PC-3 (cell line): ENCODE measurements at regions not wholly inside any gene's neighbourhood (a gene's known extent, or its start where the extent isn't known, plus 50 kb on each side); places are given as distances from the start of the nearest gene placed in this dataset.

Experiments
- ATAC-seq: fragments of 200-7000 bp; cut with Tn5 transposase; 2 replicates; pipeline ENCODE4 v1.9.1; 2020; ENCODE audit warnings: mild to moderate bottlenecking, moderate library complexity
- BruUV-seq: library from RNA; stranded (reverse); fragments of 400-500 nt; replicated peaks from 2 replicates; lab custom pipeline; 2021; lab: Mats Ljungman, UMichigan
- CTCF ChIA-PET: fragments of 300-600 bp; sonication (Branson Sonifier 250); formaldehyde crosslinking; loops from one replicate; lab custom pipeline; 2022; ENCODE audit warnings: antibody characterized with exemption; lab: Charles Lee
- POLR2A ChIA-PET: fragments of 300-600 bp; sonication (Branson Sonifier 250); formaldehyde crosslinking; loops from one replicate; lab custom pipeline; 2022; ENCODE audit warnings: antibody characterized with exemption; ENCODE audit not compliant: unreplicated experiment; lab: Charles Lee
- DNase-seq: peaks from one replicate; pipeline ENCODE4 v3.0.0-alpha.2; 2015
- H2AFZ ChIP-seq: fragments of 300-600 bp; sonication (generic); 2 replicates; pipeline ENCODE4 v1.6.0; 2016; ENCODE audit warnings: antibody characterized with exemption, low read length
- H3F3A ChIP-seq: fragments of 300-600 bp; sonication (generic); one replicate; pipeline ENCODE4 v1.6.0; 2017; ENCODE audit warnings: antibody characterized with exemption, low read length, control low read depth, mild to moderate bottlenecking; ENCODE audit not compliant: unreplicated experiment
- H3K27ac ChIP-seq: fragments of 300-600 bp; sonication (generic); 2 replicates; pipeline ENCODE4 v1.5.1; 2016; ENCODE audit warnings: mild to moderate bottlenecking, low read length
- H3K27me3 ChIP-seq: fragments of 300-600 bp; sonication (generic); 2 replicates; pipeline ENCODE4 v1.6.1; 2016; ENCODE audit warnings: low read length, mixed read lengths
- H3K36me3 ChIP-seq: fragments of 300-600 bp; sonication (generic); 2 replicates; pipeline ENCODE4 v1.6.1; 2016; ENCODE audit warnings: low read depth, mixed run types, low read length, mixed read lengths
- H3K4me1 ChIP-seq: fragments of 300-600 bp; sonication (generic); 2 replicates; pipeline ENCODE4 v1.5.1; 2016; ENCODE audit warnings: low read length; ENCODE audit not compliant: insufficient read depth
- H3K4me2 ChIP-seq: fragments of 300-600 bp; sonication (generic); 2 replicates; pipeline ENCODE4 v1.6.0; 2016; ENCODE audit warnings: low read length
- H3K4me3 ChIP-seq: fragments of 300-600 bp; sonication (generic); 2 replicates; pipeline ENCODE4 v1.5.1; 2016; ENCODE audit warnings: mild to moderate bottlenecking, low read length, mixed read lengths
- H3K79me2 ChIP-seq: fragments of 300-600 bp; sonication (generic); 2 replicates; pipeline ENCODE4 v1.6.1; 2017; ENCODE audit warnings: low read length, mixed read lengths
- H3K9ac ChIP-seq: fragments of 300-600 bp; sonication (generic); 2 replicates; pipeline ENCODE4 v1.6.0; 2016; ENCODE audit warnings: mild to moderate bottlenecking, low read length
- H3K9me2 ChIP-seq: fragments of 300-600 bp; sonication (generic); replicated peaks from 2 replicates; pipeline ENCODE4 v1.6.1; 2016; ENCODE audit warnings: mixed run types, low read length, mixed read lengths
- H3K9me3 ChIP-seq: fragments of 300-600 bp; sonication (generic); 2 replicates; pipeline ENCODE4 v1.6.1; 2016; ENCODE audit warnings: low read length, mixed read lengths
- H4K20me1 ChIP-seq: fragments of 300-600 bp; sonication (generic); 2 replicates; pipeline ENCODE4 v1.6.1; 2016; ENCODE audit warnings: low read length, mixed read lengths
- CTCF ChIP-seq: fragments of 300-600 bp; sonication (generic); conservative IDR thresholded peaks from 2 replicates; pipeline ENCODE4 v1.5.1; 2017; ENCODE audit warnings: antibody characterized with exemption, low read depth, mild to moderate bottlenecking, low read length
- EZH2 ChIP-seq: fragments of 300-600 bp; sonication (generic); IDR thresholded peaks from one replicate; pipeline ENCODE4 v1.6.1; 2017; ENCODE audit warnings: antibody characterized with exemption, mild to moderate bottlenecking, low read length; ENCODE audit not compliant: unreplicated experiment
- EZH2phosphoT487 ChIP-seq: fragments of 300-600 bp; sonication (generic); IDR thresholded peaks from 2 replicates; pipeline ENCODE4 v1.6.1; 2018; ENCODE audit warnings: mild to moderate bottlenecking, antibody characterized with exemption, low read length, borderline replicate concordance
- intact Hi-C: fragments of 100-400 bp; cut with micrococcal nuclease; formaldehyde crosslinking; loops from 2 replicates; pipeline ENCODE4 v1.9.0; 2023

GRCh38 chr18:4994710-4995109 lies 202.3 kb downstream of the AKAIN1 start:
- BruUV-seq: no TSS peak
- Histone ChIP-seq H2AFZ (no peak overlapping the region), H3K9me2 (no peaks in the 10 kb centered on the region), H3K9me3 (peaks cover 14% of the 10 kb centered on the region), H3K4me1 (no peaks in the 10 kb centered on the region), H3K27ac (no peak overlapping the region), H3K9ac (no peak overlapping the region), H3K4me3 (no peak overlapping the region), H4K20me1 (no peaks in the 10 kb centered on the region), H3K36me3 (no peaks in the 10 kb centered on the region), H3K4me2 (no peak overlapping the region), H3K79me2 (no peaks in the 10 kb centered on the region), H3K27me3 (no peaks in the 10 kb centered on the region), H3F3A (no peaks in the 10 kb centered on the region)
- no peak for DNase-seq
- ATAC-seq: no peak
- ChIA-PET POLR2A (interaction anchor here (0.6 kb wide), 1 partner anchor 28 kb away, joined by 4 read pairs; no protein-coding TSS in a partner anchor), CTCF (no interaction called here)
- no peak for TF ChIP-seq CTCF
- intact Hi-C loops: no loop called here

- Histone ChIP-seq H4K20me1 (no peaks in the 10 kb centered on the region), H2AFZ (no peak overlapping the region), H3K27me3 (no peaks in the 10 kb centered on the region), H3K4me2 (no peak overlapping the region), H3K4me3 (no peak overlapping the region), H3K36me3 (no peaks in the 10 kb centered on the region), H3F3A (no peaks in the 10 kb centered on the region), H3K9me2 (no peaks in the 10 kb centered on the region), H3K79me2 (no peaks in the 10 kb centered on the region), H3K4me1 (no peaks in the 10 kb centered on the region), H3K9ac (no peak overlapping the region), H3K27ac (no peak overlapping the region), H3K9me3 (no peaks in the 10 kb centered on the region; the same call in none of the 2 replicates)
- ATAC-seq: no peak
- ChIA-PET CTCF (no interaction called here), POLR2A (no interaction called here)
- intact Hi-C loops: no loop called here
- no peak for DNase-seq
- TF ChIP-seq EZH2: no peak
- no peak for TF ChIP-seq CTCF
- TF ChIP-seq EZH2phosphoT487: no peak
- no TSS peak for BruUV-seq
Observed at GRCh38 chr18:4987452-4988405, 209.3 kb downstream of the AKAIN1 start.

GRCh38 chr18:4986677-4987076 lies 210.4 kb downstream of the AKAIN1 start:
- Histone ChIP-seq H3K4me3 (no peak overlapping the region), H3F3A (no peaks in the 10 kb centered on the region), H3K27ac (no peak overlapping the region), H3K9me3 (no peaks in the 10 kb centered on the region; the same call in 1 of the 2 replicates), H3K9me2 (no peaks in the 10 kb centered on the region), H3K79me2 (no peaks in the 10 kb centered on the region), H4K20me1 (no peaks in the 10 kb centered on the region), H3K27me3 (no peaks in the 10 kb centered on the region), H3K9ac (no peak overlapping the region), H2AFZ (no peak overlapping the region), H3K4me2 (no peak overlapping the region), H3K36me3 (no peaks in the 10 kb centered on the region), H3K4me1 (no peaks in the 10 kb centered on the region)
- BruUV-seq: no TSS peak
- TF ChIP-seq CTCF (no peak), EZH2 (no peak), EZH2phosphoT487 (no peak)
- CTCF ChIA-PET: no interaction called here
- ATAC-seq: no peak
- POLR2A ChIA-PET: no interaction called here
- DNase-seq: no peak
- intact Hi-C loops: no loop called here
